GM12874 (cell line): ENCODE measurements at regions not wholly inside any gene's neighbourhood (a gene's known extent, or its start where the extent isn't known, plus 50 kb on each side); places are given as distances from the start of the nearest gene placed in this dataset.

ENCODE experiments used
- CTCF ChIP-seq: IDR thresholded peaks from 2 replicates; pipeline ENCODE4 v1.5.1; 2011; ENCODE audit warnings: low read depth, mild to moderate bottlenecking, control low read depth, low read length, moderate library complexity; ENCODE audit not compliant: insufficient read depth

DNA sequence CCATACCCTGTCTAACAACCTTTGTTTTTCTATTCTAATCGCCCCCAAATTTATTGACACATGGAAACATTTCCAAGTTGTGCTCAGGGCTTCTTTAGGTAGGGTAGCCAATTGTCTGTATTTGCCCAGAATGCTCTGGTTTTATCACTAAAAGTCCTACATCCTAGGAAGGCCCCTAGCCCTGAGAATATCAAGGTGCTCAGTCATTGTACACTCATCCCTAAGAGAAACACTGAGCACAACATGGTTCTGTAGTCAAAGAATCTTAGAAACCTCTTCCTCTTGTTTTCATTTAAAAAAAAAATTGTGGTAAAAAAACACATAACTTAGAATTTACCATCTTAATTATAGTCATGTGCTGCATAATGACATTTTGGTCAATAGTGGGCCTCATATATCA, 69.0 kb upstream of the BASP1 start:
- no peak for TF ChIP-seq CTCF

DNA sequence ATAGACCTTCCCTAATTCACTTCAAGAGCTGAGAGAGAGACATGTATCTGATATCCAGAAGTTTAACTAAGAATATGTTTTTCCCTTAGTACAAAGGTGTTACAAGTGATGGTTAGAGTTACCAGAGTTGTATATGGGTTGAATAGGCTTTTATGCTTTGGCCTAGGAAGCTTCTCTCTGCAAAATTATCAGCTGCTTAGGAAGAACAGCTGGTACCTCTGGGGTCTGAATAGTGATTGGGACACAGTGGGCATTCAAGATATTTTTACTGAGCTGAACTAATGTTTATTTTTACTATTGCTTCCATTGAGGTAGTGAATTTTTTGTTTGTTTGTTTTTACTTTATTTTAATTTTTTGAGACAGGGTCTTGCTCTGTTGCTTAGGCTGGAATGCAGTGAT, 67.6 kb upstream of the BASP1 start:
- no peak for TF ChIP-seq CTCF

DNA sequence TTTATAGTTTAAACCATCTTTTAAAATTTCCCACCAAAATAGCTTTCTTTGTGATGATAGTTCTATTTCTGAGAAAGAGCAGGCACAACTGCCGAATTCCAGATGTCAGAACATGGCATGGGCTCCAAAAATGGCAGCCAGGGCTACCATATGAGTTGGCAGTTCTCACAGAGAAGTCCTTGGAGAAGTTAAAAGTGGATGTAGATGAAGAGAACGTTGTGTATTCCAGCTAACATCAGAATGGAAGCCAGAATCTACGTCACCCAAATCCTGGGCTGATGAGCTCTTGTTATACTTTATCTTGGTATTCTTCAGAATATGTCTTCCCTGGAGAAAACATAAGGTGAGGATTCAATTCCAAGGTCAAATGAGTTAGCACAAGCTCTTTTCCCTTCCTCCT, 66.9 kb upstream of the BASP1 start:
- no peak for TF ChIP-seq CTCF

DNA sequence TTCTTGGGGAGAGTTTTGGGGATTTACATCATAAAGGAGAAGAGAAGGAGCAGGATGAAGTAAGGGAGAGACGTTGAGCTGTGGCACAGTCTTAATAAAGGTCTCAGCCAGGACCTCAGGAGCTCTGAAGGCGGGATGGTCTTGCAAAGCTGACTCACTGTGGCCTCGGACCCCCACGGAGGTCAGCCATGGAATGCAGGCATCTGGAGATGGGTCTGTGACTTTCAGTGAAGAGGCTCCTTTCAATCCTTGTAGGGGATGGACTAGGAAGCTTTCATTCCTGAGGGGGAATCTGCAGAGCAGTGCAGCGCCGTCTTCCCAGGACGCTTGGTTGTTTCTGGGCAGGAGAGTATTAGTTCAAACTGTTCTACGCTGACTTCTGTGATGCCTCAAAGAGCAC, 65.7 kb upstream of the BASP1 start:
- no peak for TF ChIP-seq CTCF

- no peak for TF ChIP-seq CTCF
These were observed 63.0 kb upstream of the BASP1 start for GRCh38 chr5:17154211-17154996.

DNA sequence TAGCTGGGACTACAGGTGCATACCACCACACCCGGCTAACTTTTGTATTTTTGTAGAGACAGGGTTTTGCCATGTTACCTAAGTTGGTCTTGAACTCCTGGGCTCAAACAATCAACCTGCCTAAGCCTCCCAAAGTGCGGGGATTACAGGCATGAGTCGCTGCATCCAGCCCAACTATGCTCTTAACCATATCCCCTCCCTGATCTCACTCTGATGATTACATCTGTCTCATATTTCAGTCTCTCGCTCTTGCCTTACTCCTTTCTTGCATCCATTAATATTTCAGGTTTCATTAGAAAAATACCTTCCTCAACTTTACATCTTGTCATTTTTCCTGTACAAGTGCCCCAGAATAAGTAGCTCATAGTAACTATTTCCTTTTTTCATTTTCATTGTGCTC, 61.0 kb upstream of the BASP1 start:
- no peak for TF ChIP-seq CTCF

GRCh38 chr5:17157294-17157693, 60.1 kb upstream of the BASP1 start:
- TF ChIP-seq CTCF = no peak
